HG03439 (cell line): ENCODE measurements at regions not wholly inside any gene's neighbourhood (a gene's known extent, or its start where the extent isn't known, plus 50 kb on each side); places are given as distances from the start of the nearest gene placed in this dataset.

Experiments
- ATAC-seq: cut with Tn5 transposase; IDR thresholded peaks from one replicate; pipeline ENCODE4 v1.9.1; 2021; ENCODE audit warnings: mild to moderate bottlenecking, moderate library complexity; ENCODE audit not compliant: unreplicated experiment

DNA sequence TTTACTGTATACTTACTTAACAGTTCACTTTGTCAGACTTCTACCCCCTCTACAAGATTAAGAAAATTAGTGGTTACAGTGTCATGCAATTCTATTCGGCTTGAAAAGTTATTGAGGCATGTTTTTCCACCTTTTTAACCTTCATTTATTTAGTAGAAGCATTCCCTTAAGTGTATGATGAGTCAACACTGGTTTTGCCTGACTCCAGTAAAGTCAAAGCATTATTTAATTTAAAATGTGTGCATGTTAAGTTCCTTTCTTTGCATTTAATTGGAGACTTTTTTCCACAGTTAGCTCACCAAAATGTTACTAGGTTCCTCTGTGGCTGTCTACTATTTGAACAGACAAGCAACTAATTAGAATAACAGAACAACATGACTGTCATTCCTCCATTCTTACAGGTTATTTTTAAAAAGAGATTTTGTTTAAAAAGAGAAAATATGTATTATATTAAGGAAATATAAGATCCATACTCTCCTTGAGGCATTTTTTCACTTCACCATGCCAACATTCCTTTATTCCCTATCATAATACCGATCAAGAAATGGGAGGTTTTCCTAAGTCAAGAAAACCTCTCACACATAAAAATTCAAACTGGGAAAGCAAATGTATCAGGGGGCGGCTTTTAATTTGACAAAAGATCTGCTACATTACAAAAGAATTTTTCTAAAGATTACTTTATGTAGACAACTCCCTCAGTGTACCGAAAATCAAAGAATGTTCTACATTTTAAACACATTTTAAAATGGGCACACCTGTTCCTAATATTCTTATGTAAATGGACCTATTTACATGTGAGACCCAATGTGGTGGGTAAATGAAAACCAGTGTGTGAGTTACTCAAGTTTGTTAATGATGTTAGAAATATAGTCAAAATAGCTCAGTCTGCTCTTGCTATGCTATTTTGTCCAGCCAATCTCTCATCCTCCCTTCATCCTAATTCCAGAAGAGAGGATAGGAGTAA lies 361.2 kb downstream of the UTRN start:
- no peak for ATAC-seq

GRCh38 chr6:144647406-144647964 lies 362.4 kb downstream of the UTRN start:
- no peak for ATAC-seq

- no peak for ATAC-seq
These were observed 363.0 kb downstream of the UTRN start for GRCh38 chr6:144647971-144648651.

- ATAC-seq, result no peak
These were observed 363.9 kb downstream of the UTRN start for GRCh38 chr6:144649085-144649484.

GRCh38 chr6:144651234-144651633 lies 366.1 kb downstream of the UTRN start:
- no peak for ATAC-seq

DNA sequence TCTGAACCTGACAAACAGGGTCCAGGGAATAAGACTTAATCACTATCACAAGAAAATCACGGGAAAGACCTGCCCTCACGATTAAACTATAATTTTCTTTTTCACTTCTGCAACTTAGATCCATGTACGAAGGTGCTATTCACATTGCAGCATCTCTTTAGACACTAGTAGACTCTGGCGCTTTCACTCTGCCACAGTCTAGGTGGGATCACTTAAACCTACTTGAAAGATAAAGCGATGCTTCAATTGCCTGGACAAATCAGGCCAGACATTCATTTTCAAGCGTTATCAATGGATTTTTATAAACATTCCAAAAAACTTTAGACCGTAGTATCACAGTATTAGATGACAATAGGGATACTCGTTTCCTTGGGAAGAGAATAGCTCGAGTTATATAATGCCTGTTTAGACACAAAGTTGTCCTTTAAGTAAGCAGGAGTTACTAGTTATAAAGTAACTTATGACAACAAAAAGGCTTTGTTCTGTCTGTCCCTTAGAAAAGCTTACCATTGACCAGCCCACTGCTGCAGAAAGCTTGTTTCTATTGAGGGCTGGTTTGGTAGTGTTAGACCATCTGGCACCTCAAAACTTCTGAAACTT lies 367.3 kb downstream of the UTRN start:
- ATAC-seq, result no peak

DNA sequence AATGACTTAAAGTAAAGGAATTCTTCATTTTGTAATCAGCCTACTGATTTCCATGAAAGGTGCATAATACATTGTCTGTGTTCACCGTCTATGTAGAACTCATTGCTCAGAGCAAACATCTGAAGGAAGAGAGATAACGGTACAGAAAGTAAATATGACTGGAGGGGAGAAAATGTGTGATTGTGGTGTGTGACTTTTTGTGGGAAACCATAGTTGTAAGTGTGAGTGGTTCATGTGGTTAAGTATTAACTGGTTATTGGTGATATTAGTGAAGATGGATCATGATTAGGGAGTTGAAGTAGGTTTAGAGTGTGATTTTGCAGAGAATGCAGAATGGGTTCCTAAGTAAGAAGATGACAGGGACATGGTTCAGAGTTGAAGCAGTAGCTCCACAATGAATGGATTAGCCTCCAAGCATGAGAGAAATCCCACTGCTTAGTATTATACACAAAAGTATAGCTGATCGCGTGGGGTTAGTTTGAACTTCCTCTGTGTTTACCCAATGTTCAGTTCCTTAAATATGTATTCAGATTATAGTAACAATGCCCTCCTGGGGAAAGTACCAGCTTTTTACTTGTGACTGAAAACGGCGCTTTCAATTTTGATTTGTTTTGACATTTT lies 368.9 kb downstream of the UTRN start:
- ATAC-seq, result peak; percentile 88

DNA sequence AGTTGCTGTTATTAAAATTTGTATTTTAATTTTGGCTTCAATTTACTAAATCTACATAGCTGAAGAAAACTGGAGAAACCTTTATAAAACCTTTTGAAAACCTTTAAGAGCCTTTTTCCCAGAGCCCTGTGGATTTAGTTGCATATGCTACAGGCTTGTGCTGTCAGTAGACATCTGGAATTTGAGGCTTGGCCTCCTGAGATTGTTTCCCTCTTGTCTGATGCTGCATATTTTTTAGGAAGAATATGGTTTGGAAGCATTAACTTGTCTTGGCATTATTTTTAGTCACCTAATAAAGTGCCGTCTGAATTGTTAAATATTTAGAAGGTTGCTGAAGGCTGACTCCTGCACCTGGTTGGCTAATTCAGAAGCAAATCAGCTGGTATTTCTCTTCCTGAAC lies 369.4 kb downstream of the UTRN start:
- peak; percentile 22 for ATAC-seq

GRCh38 chr6:144655376-144655775 lies 370.2 kb downstream of the UTRN start:
- no peak for ATAC-seq

- ATAC-seq, result no peak
These were observed 372.6 kb downstream of the UTRN start for GRCh38 chr6:144657691-144658090.

- peak; percentile 48 for ATAC-seq
These were observed 374.4 kb downstream of the UTRN start for GRCh38 chr6:144659202-144660182.

DNA sequence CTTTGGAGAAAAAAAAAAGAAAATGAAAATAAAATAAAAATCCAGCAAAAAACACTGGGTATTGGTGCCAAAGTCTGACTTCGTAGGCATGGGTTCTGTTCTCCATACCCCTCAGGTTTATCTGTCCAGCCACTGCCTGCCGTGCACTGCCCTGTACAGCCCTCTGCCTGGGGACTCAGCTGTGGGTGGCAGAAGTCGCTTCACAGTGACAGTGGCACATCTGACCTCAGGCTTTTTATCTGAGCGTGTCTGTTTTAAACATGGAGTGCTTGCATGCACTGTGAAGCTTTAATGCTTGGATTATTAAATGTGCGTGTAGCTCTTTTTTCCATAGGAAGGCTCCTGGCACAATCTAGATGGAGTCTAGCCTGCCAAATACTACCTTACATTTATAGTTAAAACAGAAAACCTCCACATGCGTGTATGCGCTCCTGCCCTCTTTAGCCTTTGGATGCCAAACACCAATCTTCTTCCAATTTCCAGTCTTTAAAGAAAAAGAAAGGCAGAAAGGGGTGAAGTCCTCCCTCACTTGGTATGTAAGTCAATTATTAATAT lies 375.5 kb downstream of the UTRN start:
- no peak for ATAC-seq

- ATAC-seq, result no peak
These were observed 376.1 kb downstream of the UTRN start for GRCh38 chr6:144661116-144661806.

GRCh38 chr6:144662812-144663365 lies 377.8 kb downstream of the UTRN start:
- ATAC-seq, result no peak

- no peak for ATAC-seq
These were observed 379.1 kb downstream of the UTRN start for GRCh38 chr6:144664281-144664680.

DNA sequence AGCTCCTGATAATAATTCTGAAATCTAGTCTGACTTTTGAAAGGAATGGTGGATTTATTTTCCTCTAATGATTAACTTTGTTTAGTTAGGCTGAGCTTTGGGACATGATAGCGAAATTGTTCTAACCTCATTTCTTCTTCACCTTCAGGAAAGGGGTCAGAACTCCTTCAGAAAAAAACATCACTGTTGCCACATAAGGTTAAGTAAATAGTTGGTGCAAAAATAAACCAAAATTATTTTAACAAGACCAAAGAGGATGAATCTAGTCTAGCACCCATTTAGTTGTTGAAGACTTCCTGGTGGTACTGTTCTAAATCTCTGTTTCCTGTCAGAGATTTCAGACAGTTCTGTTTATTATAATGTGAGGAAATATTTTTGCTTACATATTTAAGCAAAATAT lies 379.8 kb downstream of the UTRN start:
- no peak for ATAC-seq

GRCh38 chr6:144665932-144666450 lies 380.9 kb downstream of the UTRN start:
- ATAC-seq, result no peak

- ATAC-seq, result no peak
These were observed 381.6 kb downstream of the UTRN start for GRCh38 chr6:144666781-144667180.
